HL-60/S4 treated with phorbol 12-myristate 13-acetate at 8.2 ng/mL for 4 days and 3 days (cell line): ENCODE measurements at regions not wholly inside any gene's neighbourhood (a gene's known extent, or its start where the extent isn't known, plus 50 kb on each side); places are given as distances from the start of the nearest gene placed in this dataset.

ENCODE experiments used
- in situ Hi-C: fragments of 300-500 bp; cut with MboI; formaldehyde crosslinking; loops from 2 replicates; pipeline ENCODE4 v1.15.0; 2022; ENCODE audit warnings: low sequenced_read_pairs

DNA sequence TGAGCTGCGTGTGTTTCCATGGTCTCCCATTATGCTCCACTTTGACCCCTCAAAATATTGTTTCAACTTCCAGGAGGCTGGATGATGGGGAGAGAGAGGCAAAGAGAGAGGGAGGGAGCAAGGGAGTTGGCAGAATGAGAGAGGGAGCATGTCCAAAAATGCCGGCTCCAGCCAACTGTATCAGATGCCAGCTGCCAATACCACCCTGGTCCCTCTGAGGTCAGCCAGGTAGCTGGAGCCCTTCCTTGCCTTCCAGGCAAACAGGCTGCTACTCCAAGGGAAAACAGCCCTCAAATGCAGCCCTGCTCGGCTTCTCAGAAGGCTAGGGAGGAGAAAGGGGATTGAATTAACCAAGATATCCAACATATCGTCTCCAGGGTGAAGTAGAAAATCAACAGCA, 440.0 kb downstream of the TSHZ3 start:
- in situ Hi-C loops: no loop called here

DNA sequence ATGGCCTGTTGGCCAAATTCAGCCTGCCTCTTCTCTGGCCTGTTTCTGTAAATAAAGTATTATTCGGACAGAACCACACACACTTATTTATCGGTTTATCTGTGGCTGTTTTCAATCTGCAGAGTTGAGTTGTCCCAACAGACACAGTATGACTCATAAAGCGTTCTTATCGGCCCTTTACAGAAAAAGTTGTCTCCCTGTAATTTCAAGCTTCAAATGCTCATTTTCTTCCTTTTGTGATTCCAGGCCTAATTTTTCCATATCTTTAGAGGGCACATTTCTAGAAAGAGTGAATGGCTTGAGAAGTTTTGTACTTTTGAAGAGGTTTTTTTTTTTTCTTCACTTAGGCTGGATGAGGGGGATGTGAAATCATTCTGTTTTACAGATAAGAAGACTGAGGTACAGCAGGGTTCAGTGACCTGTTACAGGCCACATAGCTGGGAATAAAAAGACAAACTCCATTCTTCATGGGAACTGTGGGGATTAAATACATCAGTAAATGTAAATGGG, 440.9 kb downstream of the TSHZ3 start:
- in situ Hi-C loops: no loop called here

DNA sequence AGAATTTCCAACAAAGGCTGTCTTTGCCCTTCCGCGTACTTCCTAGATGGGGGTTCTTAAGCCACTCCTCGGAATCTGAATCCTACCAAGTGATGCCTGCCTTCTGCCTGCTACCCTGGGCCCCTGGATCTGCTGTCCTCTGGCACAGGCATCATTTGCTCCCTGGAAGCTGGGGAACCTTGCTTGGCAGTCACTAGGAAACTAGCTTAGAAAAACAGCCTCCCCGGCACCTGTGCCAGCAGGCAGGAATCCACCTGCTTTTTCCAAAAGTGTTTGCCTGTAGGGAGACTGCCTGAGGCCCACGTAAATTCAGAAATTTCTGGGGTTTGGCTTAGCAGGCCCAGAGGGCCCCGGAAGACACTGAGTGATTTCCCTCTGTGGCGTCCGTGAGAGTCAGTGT, 442.4 kb downstream of the TSHZ3 start:
- in situ Hi-C loops: no loop called here

DNA sequence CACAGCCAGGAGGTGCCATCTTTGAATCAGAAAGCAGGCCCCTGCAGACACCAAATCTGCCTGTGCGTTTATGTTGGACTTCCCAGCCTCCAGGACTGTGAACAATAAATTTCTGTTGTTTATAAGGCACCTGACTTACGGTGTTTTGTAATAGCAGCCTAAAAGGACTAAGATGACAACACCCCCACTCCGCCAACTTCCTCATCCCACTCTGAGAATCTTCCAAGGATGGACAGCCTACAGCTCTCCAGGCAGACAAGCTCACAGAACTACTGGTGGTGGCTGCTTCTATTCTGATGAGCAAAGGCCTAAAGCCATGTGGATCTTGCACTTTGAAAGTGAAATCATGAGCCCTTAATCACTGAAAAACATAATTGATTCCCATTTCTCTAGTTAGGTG, 449.2 kb downstream of the TSHZ3 start:
- in situ Hi-C loops: no loop called here

DNA sequence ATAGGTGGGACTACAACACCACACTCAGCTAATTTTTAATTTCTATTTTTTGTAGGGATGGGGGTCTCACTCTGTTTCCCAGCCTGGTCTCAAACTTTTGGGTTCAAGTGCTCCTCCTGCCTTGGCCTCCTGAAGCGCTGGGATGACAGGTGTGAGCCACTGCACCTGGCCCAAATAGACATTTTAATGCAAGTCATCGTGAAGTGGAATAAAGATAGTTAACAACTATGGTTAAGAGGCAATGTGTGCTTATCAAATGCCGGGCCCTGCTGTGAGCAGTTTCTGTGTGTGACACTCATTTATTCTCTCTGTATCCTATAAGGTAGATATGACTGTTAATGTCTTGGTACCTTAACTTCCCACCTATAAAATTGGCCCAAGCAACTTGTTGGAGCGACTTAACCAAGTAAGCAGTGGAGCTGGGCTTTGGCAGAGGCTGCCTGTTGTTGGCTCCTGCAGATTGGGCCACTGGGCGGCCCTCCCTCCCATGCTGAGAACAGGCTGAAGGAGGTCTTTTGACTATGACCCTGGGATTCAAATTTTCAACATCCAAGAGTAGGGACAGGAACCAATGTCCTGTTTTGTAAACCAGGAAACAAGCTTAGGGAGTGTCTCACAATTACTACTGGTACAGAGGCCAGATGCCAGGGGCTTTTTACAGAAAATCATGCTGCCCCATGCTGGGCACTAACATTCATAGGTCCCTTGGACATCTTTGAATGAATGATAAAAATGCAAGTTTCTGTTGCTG, 450.7 kb downstream of the TSHZ3 start:
- in situ Hi-C loops: no loop called here

DNA sequence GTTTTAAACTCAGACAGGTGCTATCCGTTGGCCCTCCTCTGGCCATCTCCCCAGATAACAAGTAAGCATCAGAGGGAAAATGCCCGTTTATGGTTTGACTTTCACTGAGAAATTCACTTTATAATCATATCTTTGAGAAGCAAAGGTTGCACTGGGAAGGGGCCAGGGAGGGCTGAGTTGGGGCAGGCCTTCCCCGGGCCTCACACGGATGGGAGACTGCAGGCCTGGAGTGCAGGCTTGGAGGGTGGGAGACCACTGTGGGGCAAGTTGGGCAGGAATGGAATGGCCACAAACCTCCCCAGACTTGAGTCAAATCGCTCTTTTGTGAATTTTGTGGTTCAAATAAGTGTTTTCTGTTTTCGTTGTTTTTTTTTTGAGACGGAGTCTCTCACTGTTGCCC, 451.7 kb downstream of the TSHZ3 start:
- in situ Hi-C loops: no loop called here

DNA sequence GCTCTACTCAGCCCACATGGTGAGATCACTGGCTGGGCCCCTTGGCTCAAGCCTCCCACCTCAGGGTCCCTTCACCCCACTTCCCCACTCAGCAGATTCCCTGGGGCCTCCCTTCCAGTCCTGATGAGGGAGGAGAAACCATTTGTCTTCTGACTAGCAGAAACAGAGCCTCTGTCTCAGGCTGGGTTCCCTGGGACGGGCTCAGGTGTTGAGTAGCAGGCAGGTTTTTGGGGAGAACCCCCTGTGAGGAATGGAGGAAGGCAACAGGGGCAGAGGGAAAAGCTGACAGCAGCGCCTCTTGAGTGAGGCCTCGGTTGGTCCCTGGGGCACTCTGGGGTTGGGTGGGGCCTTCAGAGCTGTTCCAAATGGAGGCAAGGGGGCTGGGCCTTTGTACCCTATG, 452.2 kb downstream of the TSHZ3 start:
- in situ Hi-C loops: no loop called here

DNA sequence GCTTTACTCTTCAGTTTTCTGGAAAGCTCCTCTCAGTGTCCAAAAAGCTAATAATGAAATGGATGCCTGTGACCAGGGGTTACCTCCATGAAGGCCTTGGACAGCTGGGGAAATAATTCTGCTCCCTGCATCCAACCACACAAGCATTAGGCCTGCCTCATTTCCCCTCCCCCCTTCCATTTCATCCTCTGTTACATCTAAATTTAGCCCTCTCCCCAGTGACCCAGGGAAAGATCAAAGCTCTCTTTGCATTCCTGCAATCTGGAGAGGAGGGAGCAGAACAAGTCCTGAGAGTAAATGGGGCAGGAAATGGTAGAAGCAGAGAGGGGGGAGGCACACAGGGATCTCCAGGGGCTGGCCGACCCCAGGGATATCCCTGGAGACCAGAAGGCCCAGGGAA, 452.7 kb downstream of the TSHZ3 start:
- in situ Hi-C loops: no loop called here

DNA sequence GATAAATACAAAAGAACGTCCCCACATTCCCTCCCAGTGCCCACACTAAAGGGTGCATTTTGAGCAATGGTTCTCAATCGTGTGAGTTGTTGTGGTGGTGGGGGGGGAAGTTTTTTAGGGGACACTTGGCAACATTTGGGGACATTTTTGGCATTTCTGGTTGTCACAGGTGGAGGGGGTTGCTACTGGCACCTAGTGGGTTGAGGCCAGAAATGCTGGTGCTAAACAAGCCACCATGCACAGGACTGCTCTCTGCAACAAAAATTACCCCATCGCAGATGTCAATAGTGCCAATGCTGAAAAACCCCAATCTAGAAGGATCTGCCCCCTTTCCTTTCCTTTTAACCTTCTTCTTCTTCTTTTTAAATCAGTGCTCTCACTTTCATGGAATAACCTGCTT, 453.3 kb downstream of the TSHZ3 start:
- in situ Hi-C loops: no loop called here

DNA sequence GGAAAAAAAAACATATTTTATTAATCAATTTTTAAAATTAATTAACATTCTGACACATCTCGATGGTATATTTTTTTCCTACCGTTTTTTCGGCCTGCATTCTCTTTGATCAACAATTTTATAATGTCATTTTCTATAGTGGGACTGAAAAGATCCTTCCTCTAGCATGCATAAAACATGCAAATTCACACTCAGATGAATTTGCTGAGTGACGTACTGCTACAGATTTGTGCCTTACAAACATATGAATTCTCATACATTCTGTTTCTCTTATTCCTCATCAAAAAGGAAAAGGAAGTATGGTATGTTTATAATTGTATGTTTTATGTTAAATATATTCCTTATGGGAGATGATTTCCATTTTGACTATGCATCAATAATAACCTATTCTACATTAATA, 458.2 kb downstream of the TSHZ3 start:
- in situ Hi-C loops: no loop called here

DNA sequence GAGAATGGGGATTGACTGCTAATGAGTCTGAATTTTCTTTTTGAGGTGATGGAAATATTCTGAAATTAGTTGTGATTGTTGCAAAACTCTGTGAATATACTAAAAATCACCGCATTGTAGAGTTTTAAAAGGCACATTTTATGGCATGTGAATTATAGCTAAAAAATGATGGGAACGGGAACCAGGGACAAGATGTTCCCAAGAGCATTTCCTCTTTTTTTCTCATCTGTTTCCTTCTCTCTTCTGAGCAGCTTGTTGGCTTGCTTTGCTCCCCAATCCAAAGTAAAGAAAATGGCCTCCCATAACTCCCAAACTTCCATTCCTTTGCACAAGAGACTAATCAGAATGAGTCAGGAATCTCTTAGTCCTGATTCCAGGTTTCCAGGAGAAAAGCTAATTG, 459.2 kb downstream of the TSHZ3 start:
- in situ Hi-C loops: no loop called here

DNA sequence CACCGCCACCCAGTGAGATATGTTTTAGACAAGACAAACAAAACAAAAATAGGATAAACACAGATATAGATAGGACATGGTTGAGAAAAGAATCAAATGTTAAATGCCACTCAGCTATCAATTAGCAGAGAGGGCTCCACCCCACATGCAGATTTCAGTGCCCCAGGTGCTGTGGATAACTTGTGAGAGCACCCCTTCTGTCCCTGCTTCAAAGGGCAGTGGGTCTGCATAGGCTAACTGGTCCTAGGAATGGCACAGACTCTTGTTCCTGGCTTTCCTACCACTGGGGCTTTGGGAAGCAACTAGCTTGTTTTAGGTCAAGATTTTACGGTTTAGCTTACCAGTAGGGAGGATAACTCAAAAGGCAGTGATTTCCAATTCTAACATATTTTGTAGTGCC, 460.3 kb downstream of the TSHZ3 start:
- in situ Hi-C loops: no loop called here

DNA sequence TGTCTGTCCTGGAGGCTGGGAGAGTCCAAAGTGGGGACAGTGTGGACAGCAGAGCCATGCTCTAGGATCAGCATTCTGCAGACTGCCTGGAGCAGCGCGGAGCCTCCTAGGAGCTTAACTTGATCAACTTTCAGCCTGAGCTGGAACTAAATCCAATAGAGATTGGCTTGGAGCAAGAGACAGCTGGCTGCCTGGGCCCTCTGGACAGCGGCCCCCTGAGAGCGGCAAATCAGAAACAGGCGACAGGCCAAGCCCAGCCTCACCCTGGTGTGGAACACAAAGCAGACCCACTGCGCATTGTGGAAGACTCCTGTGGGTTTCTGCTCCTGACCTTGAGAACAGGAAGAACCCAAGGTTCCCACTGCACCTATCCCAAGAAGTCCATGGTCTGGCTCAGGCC, 462.2 kb downstream of the TSHZ3 start:
- in situ Hi-C loops: no loop called here

DNA sequence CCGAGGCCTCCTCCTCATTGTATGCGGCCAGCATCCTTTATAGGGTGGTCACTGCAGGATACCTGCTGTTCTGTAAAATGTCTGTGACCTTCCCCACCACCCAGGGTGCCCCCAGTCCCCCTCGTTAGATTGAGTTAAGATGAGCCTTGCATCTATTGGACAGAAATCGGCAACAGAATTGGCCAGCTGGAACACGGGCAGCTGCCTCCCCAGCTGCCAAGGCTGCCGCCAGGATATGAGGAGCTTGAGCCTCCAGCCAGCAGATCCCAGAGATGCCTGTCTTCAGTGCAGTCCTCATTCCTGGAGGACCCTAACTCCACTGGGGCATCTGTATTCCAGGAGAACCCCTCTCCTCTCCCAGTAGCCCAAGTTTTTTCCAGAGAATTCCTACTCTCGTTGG, 463.0 kb downstream of the TSHZ3 start:
- in situ Hi-C loops: no loop called here

DNA sequence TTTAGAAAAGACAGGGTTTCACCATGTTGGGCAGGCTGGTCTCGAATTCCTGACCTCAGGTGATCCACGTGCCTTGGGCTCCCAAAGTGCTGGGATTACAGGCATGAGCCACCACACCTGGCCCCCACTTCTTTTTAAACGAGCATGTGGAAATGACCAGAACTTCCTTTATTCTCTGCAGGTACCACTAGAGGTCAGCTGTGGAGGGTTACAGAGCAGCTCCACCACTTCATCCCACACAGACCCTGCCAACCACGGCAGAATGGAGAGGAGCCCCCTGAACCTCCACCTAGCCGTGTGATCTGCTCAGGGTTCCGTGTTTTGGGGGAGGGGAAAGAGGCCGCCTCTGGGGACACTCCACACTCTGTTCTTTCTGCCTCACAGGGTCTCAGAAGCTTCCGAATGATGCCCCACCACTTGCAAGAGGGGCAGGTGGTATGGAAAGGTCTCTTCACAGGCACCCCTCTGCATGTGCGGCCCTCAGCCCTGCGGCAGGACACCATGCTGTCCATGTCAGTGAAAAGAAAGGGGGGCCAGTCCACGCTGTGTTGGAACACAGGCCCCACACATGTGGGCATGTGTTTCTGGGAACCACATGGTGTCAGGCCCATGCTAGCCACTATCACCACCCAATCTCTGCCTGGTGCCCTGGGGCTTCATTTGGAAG, 465.0 kb downstream of the TSHZ3 start:
- in situ Hi-C loops: no loop called here

DNA sequence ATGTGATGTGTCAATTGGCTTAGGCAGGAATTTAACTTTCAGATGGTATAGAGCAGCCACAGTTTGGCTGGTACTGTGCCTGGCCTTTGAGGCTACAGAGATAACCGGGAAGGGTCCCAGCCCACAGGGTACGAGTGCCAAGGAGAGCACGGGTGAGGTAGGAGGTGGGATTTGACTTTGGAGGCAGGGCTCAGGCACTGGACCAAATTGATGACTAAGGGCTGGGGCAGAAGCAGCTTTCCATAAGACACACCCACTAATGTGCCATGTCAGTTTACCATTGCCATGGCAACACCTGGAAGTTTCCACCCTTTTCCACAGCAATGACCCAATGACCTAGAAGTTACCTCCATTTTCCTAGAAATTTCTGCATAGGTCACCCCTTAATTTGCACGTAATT, 466.2 kb downstream of the TSHZ3 start:
- in situ Hi-C loops: no loop called here

DNA sequence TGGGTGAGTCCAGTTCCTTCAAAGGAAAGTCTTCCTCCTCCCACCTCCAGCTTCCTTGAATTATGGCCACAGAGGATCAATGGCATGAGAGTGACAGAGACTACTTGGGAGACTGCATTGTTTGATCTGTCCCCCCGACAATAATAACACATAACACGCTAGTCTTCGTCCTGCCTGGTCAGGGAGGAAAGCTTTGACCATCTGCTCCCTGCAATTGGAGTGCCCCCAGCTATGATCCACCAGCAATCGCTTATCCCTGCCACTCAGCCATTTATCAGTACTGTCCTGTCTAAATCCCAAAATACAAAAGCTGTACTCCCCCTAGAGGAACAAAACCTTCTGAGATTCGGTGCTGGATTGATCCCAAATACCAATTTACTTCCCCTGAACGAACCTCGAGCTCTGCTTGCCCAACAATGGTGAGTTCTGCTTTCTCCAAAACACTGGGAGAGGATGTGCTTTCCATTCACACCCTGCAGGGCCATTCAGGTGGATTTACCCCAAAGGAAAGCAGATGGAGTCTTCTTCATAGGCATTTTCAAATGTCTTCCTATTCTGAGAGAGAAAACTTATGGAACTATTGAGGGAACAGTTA, 466.7 kb downstream of the TSHZ3 start:
- in situ Hi-C loops: no loop called here

DNA sequence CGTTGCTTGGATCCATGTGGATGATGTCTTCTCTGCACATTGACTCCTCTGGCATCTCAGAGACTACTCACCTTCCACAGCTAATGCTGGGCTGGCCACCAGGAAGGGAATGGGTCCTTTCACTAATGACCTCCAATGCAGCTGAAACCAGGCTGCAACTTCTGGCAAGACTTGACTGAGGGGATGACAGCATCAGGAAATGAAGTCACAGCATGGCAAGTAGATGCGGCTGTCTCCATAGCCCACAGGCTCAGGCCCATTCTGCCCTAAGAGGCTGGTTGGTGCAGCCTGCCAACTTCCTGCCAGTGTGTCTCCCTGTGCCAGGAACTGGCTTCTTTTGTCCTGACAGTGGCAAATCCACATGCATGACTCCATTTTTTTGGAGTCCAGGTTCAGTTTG, 467.3 kb downstream of the TSHZ3 start:
- in situ Hi-C loops: no loop called here

DNA sequence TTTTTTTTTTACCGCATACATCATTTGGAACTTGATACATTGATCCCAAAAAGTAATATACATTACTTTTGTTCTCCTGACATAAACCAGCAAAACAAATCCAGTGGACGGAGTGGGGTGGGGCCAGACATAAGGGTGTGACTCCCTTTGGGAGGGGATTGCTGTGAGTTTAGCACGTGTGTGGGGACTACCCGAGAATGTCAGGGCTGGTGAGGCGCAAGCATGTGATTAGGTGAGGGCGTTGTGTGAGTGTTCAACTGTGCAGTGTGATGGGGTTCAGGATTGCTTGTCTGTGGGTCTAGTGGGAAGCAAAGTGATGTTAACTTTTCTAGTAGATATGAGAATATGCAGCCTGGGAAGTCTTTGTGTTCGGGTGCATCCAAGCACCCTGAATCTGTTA, 468.0 kb downstream of the TSHZ3 start:
- in situ Hi-C loops: no loop called here

DNA sequence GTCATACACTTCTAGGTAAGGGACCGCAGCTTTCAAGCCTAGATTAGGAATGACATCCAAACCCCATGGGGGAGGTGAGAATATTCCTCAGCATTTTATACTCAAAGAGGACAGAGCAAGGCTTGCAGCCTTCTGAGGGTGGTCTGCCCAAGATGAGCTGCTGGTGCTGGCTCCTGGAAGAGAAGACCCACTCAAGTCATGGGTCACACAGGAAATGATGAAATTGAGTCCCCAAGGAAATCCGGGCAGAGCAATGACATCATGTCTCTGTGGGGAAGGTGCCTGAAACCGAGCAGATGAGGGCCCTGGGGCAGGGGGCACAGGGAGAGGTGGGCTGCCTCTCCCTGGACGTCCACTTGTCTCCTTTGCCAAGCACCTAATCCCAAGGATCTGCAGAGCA, 468.7 kb downstream of the TSHZ3 start:
- in situ Hi-C loops: no loop called here

DNA sequence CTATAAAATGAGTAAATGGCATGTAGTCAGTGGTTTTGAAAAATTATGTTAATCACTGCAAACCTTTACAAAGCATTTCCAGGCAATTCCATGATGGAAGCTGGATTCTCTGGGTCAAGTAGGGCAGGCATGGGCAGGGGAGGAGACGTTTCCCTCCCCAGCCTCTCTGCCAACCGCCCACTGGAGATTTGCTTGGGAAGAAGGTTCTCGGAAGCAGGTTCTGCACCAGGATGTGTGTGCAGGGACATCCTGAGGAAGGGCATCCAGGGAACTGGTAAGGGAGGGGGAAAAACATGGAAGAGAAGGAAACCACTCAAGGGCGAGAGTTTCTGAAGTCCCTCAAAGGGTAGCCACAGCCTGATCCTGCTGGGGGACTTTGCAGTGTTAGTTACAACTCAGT, 469.1 kb downstream of the TSHZ3 start:
- in situ Hi-C loops: no loop called here

DNA sequence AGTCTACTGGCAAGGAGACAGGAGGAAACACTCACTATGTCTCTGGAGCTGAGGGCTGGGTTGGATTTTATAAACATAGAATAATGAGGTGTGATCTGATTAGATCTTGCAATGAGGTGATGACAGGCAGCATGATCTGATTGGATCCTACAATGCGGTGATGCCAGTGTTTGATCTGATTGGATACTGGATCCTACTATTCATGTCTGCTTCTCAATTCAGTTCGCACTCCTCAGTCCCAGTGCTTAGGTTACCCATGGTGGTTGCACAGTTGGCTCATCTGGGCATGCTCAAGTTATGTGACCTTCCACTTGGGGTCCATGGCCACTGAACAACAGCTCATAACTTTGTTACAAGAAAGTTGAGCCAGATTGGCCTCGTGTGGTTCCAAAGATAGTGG, 469.5 kb downstream of the TSHZ3 start:
- in situ Hi-C loops: no loop called here
